Left ventricle myocardium inferior (tissue), 1 donor: ENCODE measurements at regions not wholly inside any gene's neighbourhood (a gene's known extent, or its start where the extent isn't known, plus 50 kb on each side); places are given as distances from the start of the nearest gene placed in this dataset.

Experiments
- DNase-seq: peaks from one replicate; pipeline ENCODE4 v3.0.0-alpha.2; 2020
- H3K27ac ChIP-seq: fragments of 200-600 bp; replicated peaks from 2 replicates; pipeline ENCODE4 v1.8.0; 2021
- H3K27me3 ChIP-seq: fragments of 200-600 bp; 2 replicates; pipeline ENCODE4 v1.8.0; 2021; ENCODE audit warnings: low read depth
- H3K36me3 ChIP-seq: fragments of 200-600 bp; 2 replicates; pipeline ENCODE4 v1.8.0; 2021
- H3K4me1 ChIP-seq: fragments of 200-600 bp; 2 replicates; pipeline ENCODE4 v1.8.0; 2021
- H3K4me3 ChIP-seq: fragments of 200-600 bp; 2 replicates; pipeline ENCODE4 v1.8.0; 2021; ENCODE audit warnings: mild to moderate bottlenecking, moderate library complexity
- H3K9me3 ChIP-seq: fragments of 200-600 bp; replicated peaks from 2 replicates; pipeline ENCODE4 v1.8.0; 2021
- intact Hi-C: fragments of 100-400 bp; cut with micrococcal nuclease; formaldehyde crosslinking; loops from one replicate; pipeline ENCODE4 v1.11.0; 2022
- TF ChIP-seq, protein P1 (sequence below): fragments of 200-600 bp; IDR thresholded peaks from 2 replicates; pipeline ENCODE4 v1.8.0; 2021; ENCODE audit warnings: antibody characterized with exemption, mild to moderate bottlenecking, borderline replicate concordance
- donor health status: DM: no; HTN: yes; CAD: no; lungs with severe emphysema.

DNA sequence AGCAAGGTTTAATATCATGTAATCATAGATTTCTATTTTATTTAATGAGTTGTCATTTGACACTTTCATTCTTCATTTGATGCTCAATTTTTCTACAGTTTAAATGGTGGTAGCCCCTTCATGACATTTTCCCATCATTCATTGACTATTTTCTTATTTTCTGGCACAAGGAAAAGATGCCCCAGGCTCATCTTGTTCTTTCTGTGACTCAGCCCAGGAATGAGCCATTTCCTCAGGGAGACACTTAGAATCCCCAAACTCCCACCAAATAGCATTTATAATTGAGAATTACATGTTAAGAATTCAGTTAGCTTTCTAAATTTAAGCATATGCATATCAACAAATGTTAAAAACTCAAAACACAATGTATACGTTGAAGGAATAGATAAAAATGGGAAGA lies 222.3 kb downstream of the KIF20B start:
- Histone ChIP-seq H3K9me3 (no peaks in the 10 kb centered on the region), H3K36me3 (no peaks in the 10 kb centered on the region), H3K4me3 (no peak overlapping the region), H3K4me1 (no peaks in the 10 kb centered on the region), H3K27me3 (no peaks in the 10 kb centered on the region), H3K27ac (no peak overlapping the region)
- no peak for DNase-seq
- TF ChIP-seq, protein P1, sequence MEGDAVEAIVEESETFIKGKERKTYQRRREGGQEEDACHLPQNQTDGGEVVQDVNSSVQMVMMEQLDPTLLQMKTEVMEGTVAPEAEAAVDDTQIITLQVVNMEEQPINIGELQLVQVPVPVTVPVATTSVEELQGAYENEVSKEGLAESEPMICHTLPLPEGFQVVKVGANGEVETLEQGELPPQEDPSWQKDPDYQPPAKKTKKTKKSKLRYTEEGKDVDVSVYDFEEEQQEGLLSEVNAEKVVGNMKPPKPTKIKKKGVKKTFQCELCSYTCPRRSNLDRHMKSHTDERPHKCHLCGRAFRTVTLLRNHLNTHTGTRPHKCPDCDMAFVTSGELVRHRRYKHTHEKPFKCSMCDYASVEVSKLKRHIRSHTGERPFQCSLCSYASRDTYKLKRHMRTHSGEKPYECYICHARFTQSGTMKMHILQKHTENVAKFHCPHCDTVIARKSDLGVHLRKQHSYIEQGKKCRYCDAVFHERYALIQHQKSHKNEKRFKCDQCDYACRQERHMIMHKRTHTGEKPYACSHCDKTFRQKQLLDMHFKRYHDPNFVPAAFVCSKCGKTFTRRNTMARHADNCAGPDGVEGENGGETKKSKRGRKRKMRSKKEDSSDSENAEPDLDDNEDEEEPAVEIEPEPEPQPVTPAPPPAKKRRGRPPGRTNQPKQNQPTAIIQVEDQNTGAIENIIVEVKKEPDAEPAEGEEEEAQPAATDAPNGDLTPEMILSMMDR = no peak
- intact Hi-C loops = no loop called here

DNA sequence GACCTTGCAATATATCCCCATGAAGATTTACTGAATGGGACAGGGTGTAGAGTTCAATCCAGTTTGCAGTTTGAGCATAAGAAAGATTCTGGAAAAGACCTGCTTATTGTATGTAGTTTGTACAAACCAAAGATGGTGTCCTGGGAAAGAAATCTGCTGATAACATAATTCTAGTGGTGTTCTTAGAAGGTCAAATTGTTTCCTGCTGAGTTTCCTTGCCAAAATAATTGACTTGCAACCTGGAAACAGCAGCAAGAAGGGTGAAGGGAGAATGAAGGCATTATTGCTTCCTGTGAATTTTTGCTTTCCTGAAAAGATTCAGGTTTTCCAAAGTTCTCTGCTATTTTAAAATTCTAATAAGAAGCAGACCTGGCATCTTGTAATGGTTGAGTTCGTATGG lies 222.9 kb downstream of the KIF20B start:
- intact Hi-C loops = no loop called here
- no peak for DNase-seq
- TF ChIP-seq, protein P1 = no peak

DNA sequence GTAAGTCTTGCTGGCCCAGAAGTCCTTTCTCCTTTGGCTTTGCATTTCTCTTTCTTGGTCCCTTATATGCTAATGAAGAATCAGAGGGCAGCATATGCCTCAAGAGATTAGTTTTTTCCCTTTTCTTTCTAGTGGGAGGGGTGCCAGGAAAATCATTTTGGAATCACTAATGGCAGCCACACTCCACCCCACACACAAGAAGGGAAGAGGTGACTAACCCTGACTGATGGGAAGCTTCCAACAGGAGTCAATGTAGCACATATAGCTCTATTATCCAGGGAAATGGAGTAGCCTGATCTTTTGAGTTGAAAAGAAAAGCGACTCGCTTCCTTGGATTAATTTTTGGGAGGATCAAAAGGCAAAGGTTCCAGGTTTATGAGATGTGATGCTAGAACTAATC lies 225.3 kb downstream of the KIF20B start:
- Histone ChIP-seq H3K4me1 (no peaks in the 10 kb centered on the region), H3K4me3 (no peak overlapping the region), H3K9me3 (peaks cover 11% of the 10 kb centered on the region), H3K27ac (no peak overlapping the region), H3K27me3 (no peaks in the 10 kb centered on the region), H3K36me3 (no peaks in the 10 kb centered on the region)
- DNase-seq = no peak
- TF ChIP-seq, protein P1 = no peak
- intact Hi-C loops = no loop called here

More for the DNA sequence above, 222.9 kb downstream of the KIF20B start:
- H3K36me3 ChIP-seq = no peaks in the 10 kb centered on the region
- H3K4me1 ChIP-seq = no peaks in the 10 kb centered on the region
- H3K9me3 ChIP-seq = no peaks in the 10 kb centered on the region
- H3K4me3 ChIP-seq = no peak overlapping the region
- H3K27ac ChIP-seq = no peak overlapping the region
- H3K27me3 ChIP-seq = no peaks in the 10 kb centered on the region

DNA sequence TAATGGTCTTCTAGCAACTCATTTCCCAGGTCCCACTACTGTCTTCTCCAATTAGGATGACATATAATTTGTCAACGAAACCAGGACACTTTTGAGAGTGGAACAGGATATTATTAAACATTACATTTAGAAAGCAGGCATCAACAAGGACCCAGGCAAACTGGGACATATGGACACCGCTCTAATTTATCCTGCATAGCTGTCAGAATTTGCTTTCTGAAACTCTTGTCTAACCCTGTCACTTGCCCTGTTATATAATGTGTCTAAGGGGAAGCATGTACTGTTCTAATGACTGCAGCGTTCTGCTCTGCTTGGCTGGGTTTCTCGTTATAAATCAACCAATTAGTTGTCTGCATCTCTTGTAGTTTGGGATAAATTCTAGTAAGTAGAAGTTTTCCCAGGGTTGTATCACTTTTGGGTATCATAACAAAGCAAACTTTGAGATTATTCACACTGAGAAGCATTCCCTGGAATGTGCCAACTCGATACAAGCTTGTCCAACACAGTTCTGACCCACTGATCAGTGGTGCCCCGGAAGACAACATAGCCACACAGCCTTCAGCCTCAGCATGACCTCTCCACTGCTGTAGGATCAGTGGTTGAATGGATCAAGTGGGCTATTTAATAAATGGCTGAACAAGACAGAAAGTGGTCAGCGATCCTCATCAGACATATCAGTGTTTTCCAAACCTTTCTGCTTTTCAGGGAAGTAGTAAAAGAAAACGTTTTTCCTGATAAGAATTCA lies 228.1 kb downstream of the KIF20B start:
- intact Hi-C loops = no loop called here
- DNase-seq = no peak
- TF ChIP-seq, protein P1 = no peak
- no peaks in the 10 kb centered on the region for H3K4me1 ChIP-seq
- peaks cover 12% of the 10 kb centered on the region for H3K9me3 ChIP-seq
- no peak overlapping the region for H3K27ac ChIP-seq
- H3K4me3 ChIP-seq = no peak overlapping the region
- H3K36me3 ChIP-seq = no peaks in the 10 kb centered on the region
- no peaks in the 10 kb centered on the region for H3K27me3 ChIP-seq

DNA sequence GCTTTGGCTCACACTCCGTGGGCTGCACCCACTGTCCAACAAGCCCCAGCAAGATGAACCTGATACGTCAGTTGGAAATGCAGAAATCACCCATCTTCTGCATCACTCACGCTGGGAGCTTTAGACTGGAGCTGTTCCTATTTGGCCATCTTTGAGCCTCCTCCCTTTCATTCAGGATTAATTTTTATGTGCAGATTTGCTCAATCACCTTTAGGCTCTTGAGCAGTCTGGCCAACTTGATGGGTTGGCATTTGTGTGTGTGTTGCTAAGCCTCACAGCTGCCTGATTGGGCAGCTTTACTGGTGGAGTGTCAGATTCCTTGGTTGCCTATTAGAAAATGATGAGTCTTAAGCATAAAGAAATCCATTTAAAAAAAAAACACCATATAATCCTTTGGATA lies 236.1 kb downstream of the KIF20B start:
- TF ChIP-seq, protein P1 = no peak
- intact Hi-C loops = no loop called here
- Histone ChIP-seq H3K36me3 (no peaks in the 10 kb centered on the region), H3K27ac (no peak overlapping the region), H3K27me3 (no peaks in the 10 kb centered on the region), H3K4me1 (no peaks in the 10 kb centered on the region), H3K9me3 (peaks cover 28% of the 10 kb centered on the region), H3K4me3 (no peak overlapping the region)
- no peak for DNase-seq
